HEK293 (cell line): ENCODE measurements at regions not wholly inside any gene's neighbourhood (a gene's known extent, or its start where the extent isn't known, plus 50 kb on each side); places are given as distances from the start of the nearest gene placed in this dataset.

ENCODE experiments used
- CTCF ChIA-PET: fragments of 350-600 bp; formaldehyde crosslinking; extraction: SDS; loops from one replicate; lab custom pipeline; 2021; ENCODE audit warnings: antibody characterized with exemption; lab: Yijun Ruan, JAX
- POLR2A ChIA-PET: fragments of 300-600 bp; formaldehyde crosslinking; extraction: SDS; loops from one replicate; lab custom pipeline; 2020; ENCODE audit warnings: antibody characterized with exemption, inconsistent platforms; lab: Yijun Ruan, JAX
- H3K27ac ChIP-seq: fragments of 200-500 bp; sonication (Bioruptor generic); 2 replicates; pipeline ENCODE4 v1.5.1; 2014; ENCODE audit warnings: low read depth, low read length, control low read depth, inconsistent platforms; ENCODE audit errors: extremely low read depth
- H3K36me3 ChIP-seq, 2 experiments: fragments of 200-500 bp in 1 of 2; sonication (Bioruptor generic) in 1 of 2; 1 replicate in 1 of 2; 2 replicates in 1 of 2; pipeline ENCODE4 v1.5.1; 2014 to 2017; ENCODE audit warnings: inconsistent platforms in 2 of 2, low read length in 2 of 2; ENCODE audit not compliant: control insufficient read depth in 2 of 2, insufficient read depth in 1 of 2
- H3K4me1 ChIP-seq: fragments of 200-500 bp; sonication (Bioruptor generic); 2 replicates; pipeline ENCODE4 v1.5.1; 2014; ENCODE audit warnings: mild to moderate bottlenecking, low read length, inconsistent platforms; ENCODE audit not compliant: control insufficient read depth, insufficient read depth
- H3K4me3 ChIP-seq: 2 replicates; pipeline ENCODE4 v1.5.1; 2011; ENCODE audit warnings: low read depth, mild to moderate bottlenecking, control low read depth, low read length, moderate library complexity
- H3K9me3 ChIP-seq: fragments of 200-500 bp; sonication (Bioruptor generic); 2 replicates; pipeline ENCODE4 v1.5.1; 2014; ENCODE audit warnings: low read depth, low read length, inconsistent platforms; ENCODE audit not compliant: control insufficient read depth, insufficient read depth
- EGR2 ChIP-seq: fragments of 450-650 bp; formaldehyde crosslinking; IDR thresholded peaks from 2 replicates; pipeline ENCODE4 v1.5.1; 2016; ENCODE audit warnings: low read depth, missing biosample characterization, missing genetic modification characterization
- HOXA7 ChIP-seq: sonication (generic); formaldehyde crosslinking; IDR thresholded peaks from 2 replicates; pipeline ENCODE4 v1.8.1; 2022; ENCODE audit warnings: missing genetic modification reagents, borderline replicate concordance
- IKZF3 ChIP-seq: fragments of 450-650 bp; IDR thresholded peaks from 2 replicates; pipeline ENCODE4 v1.5.0; 2018; ENCODE audit warnings: missing biosample characterization, mild to moderate bottlenecking, missing genetic modification characterization, moderate library complexity
- MZF1 ChIP-seq: fragments of 450-650 bp; formaldehyde crosslinking; IDR thresholded peaks from 2 replicates; pipeline ENCODE4 v1.5.1; 2017; ENCODE audit warnings: missing biosample characterization, missing genetic modification characterization, borderline replicate concordance
- REPIN1 ChIP-seq: fragments of 450-650 bp; formaldehyde crosslinking; IDR thresholded peaks from 2 replicates; pipeline ENCODE4 v1.5.1; 2017; ENCODE audit warnings: missing biosample characterization, missing genetic modification characterization, low read depth
- SALL2 ChIP-seq: fragments of 450-650 bp; formaldehyde crosslinking; IDR thresholded peaks from 2 replicates; pipeline ENCODE4 v1.5.0; 2017; ENCODE audit warnings: missing biosample characterization, mild to moderate bottlenecking, missing genetic modification characterization, borderline replicate concordance
- SCRT1 ChIP-seq: fragments of 450-650 bp; formaldehyde crosslinking; IDR thresholded peaks from 2 replicates; pipeline ENCODE4 v1.5.1; 2016; ENCODE audit warnings: missing biosample characterization, missing genetic modification characterization, borderline replicate concordance
- ZBTB21 ChIP-seq: fragments of 450-650 bp; formaldehyde crosslinking; IDR thresholded peaks from 2 replicates; pipeline ENCODE4 v1.5.1; 2017; ENCODE audit warnings: missing biosample characterization, missing genetic modification characterization
- ZBTB7A ChIP-seq: fragments of 450-650 bp; formaldehyde crosslinking; IDR thresholded peaks from 2 replicates; pipeline ENCODE4 v1.5.1; 2016; ENCODE audit warnings: low read depth, missing biosample characterization, missing genetic modification characterization
- ZIC2 ChIP-seq: fragments of 450-650 bp; formaldehyde crosslinking; IDR thresholded peaks from 2 replicates; pipeline ENCODE4 v1.5.1; 2016; ENCODE audit warnings: missing biosample characterization, missing genetic modification characterization
- ZNF114 ChIP-seq: fragments of 450-650 bp; formaldehyde crosslinking; IDR thresholded peaks from 2 replicates; pipeline ENCODE4 v1.5.0; 2017; ENCODE audit warnings: missing biosample characterization, missing genetic modification characterization
- ZNF473 ChIP-seq: fragments of 450-650 bp; formaldehyde crosslinking; IDR thresholded peaks from 2 replicates; pipeline ENCODE4 v1.5.1; 2017; ENCODE audit warnings: missing biosample characterization, missing genetic modification characterization
- ZNF521 ChIP-seq: fragments of 450-650 bp; formaldehyde crosslinking; IDR thresholded peaks from 2 replicates; pipeline ENCODE4 v1.5.1; 2017; ENCODE audit warnings: missing biosample characterization, mild to moderate bottlenecking, missing genetic modification characterization
- ZNF561 ChIP-seq: fragments of 450-650 bp; IDR thresholded peaks from 2 replicates; pipeline ENCODE4 v1.5.1; 2018; ENCODE audit warnings: missing biosample characterization, missing genetic modification characterization, borderline replicate concordance
- ZNF585B ChIP-seq: fragments of 450-650 bp; formaldehyde crosslinking; IDR thresholded peaks from 2 replicates; pipeline ENCODE4 v1.5.1; 2016; ENCODE audit warnings: missing biosample characterization, missing genetic modification characterization
- ZNF623 ChIP-seq: fragments of 450-650 bp; formaldehyde crosslinking; IDR thresholded peaks from 2 replicates; pipeline ENCODE4 v1.5.1; 2016; ENCODE audit warnings: missing biosample characterization, missing genetic modification characterization
- ZNF624 ChIP-seq: fragments of 450-650 bp; formaldehyde crosslinking; IDR thresholded peaks from 2 replicates; pipeline ENCODE4 v1.5.1; 2017; ENCODE audit warnings: missing biosample characterization, missing genetic modification characterization
- ZNF654 ChIP-seq: fragments of 450-650 bp; formaldehyde crosslinking; IDR thresholded peaks from 2 replicates; pipeline ENCODE4 v1.5.1; 2016; ENCODE audit warnings: low read depth, missing biosample characterization, missing genetic modification characterization
- ZNF670 ChIP-seq: fragments of 450-650 bp; formaldehyde crosslinking; IDR thresholded peaks from 2 replicates; pipeline ENCODE4 v1.5.1; 2016; ENCODE audit warnings: missing biosample characterization, missing genetic modification characterization, low read depth
- ZNF776 ChIP-seq: fragments of 450-650 bp; formaldehyde crosslinking; IDR thresholded peaks from 2 replicates; pipeline ENCODE4 v1.5.0; 2017; ENCODE audit warnings: missing biosample characterization, missing genetic modification characterization, borderline replicate concordance
- ZNF791 ChIP-seq: fragments of 450-650 bp; formaldehyde crosslinking; IDR thresholded peaks from 2 replicates; pipeline ENCODE4 v1.5.1; 2016; ENCODE audit warnings: missing biosample characterization, missing genetic modification characterization
- TF ChIP-seq, protein P1 (sequence below): fragments of 450-650 bp; formaldehyde crosslinking; IDR thresholded peaks from 2 replicates; pipeline ENCODE4 v1.5.1; 2016; ENCODE audit warnings: missing biosample characterization, missing genetic modification characterization
- TF ChIP-seq, protein P2 (sequence below): fragments of 450-650 bp; formaldehyde crosslinking; IDR thresholded peaks from 2 replicates; pipeline ENCODE4 v1.5.1; 2016; ENCODE audit warnings: missing biosample characterization, missing genetic modification characterization
- TF ChIP-seq, protein P3 (sequence below): fragments of 450-650 bp; formaldehyde crosslinking; IDR thresholded peaks from 2 replicates; pipeline ENCODE4 v1.5.1; 2016; ENCODE audit warnings: missing biosample characterization, missing genetic modification characterization, borderline replicate concordance
- TF ChIP-seq, protein P4 (sequence below): fragments of 450-650 bp; formaldehyde crosslinking; IDR thresholded peaks from 2 replicates; pipeline ENCODE4 v1.5.1; 2016; ENCODE audit warnings: missing biosample characterization, missing genetic modification characterization
- TF ChIP-seq, protein P5 (sequence below): fragments of 450-650 bp; formaldehyde crosslinking; IDR thresholded peaks from 2 replicates; pipeline ENCODE4 v1.5.1; 2016; ENCODE audit warnings: missing biosample characterization, missing genetic modification characterization

DNA sequence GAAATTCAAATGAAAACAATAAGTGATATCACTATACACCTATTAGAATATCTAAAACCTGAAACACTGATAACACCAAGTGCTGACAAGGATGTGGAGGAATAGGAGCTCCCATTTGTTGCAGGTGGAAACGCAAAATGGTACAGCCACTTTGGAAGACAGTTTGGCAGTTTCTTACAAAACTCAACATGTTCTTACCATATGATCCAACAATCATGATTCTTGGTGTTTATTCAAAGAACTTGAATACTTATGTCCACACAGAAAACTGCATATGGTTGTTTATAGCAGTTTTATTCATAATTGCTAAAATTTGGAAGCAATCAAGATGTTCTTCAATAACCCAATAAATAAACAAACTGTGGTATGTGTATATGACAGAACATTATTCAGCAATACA, 107.9 kb downstream of the FHDC1 start (continued):
- no peak for TF ChIP-seq ZNF654 (tag by site-specific recombination)
- TF ChIP-seq, all 188 proteins: peak for 0

DNA sequence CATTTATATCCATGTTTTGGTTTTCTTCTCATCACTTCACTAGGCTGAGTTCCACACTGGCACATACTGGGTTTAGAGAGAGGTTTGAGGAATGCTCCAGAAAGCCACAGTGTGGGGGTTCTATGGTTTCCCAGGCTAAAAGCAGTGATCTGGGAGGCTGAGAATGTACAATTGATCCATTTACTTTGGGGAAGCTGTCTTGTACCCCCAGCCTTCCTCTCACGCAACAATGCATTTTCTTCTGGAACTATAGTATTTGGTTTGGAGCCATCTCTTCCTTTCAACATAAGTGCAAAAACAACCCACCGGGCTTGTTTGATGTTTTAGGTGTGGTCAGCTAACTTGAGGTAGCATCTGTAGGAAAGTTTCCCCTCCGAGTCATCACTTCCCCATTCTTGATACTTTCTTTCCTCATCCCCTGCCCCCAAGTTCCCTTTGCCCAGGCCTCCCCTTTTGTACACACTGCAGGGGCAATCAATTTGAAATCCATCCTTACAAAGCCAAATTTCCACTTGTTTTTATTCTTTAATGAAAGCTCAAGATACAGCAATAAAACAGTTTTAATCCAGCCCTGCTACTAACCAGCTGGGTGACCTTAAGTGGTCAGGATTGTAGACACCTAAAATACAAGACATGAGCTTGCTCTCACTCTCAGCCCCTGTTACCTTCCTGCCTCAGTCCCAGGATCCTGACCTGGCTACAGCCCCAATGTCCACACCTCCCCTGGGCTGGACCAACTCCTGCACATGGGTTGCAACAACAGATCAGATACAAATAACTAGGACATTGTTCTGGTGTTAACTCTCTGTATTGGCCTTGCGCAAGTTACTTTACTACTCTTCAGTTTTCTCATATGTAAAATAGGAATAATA, 109.2 kb downstream of the FHDC1 start:
- ChIA-PET POLR2A (no interaction called here), CTCF (interaction anchor here (0.7 kb wide), 1 partner anchor 11 kb away, joined by 3 read pairs; no protein-coding TSS in a partner anchor)
- no peak overlapping the region for H3K27ac ChIP-seq
- no peaks in the 10 kb centered on the region for H3K36me3 ChIP-seq
- TF ChIP-seq ZNF521 (tag by site-specific recombination): no peak
- TF ChIP-seq HOXA7 (CRISPR knock-in tag): no peak
- TF ChIP-seq, protein P1, sequence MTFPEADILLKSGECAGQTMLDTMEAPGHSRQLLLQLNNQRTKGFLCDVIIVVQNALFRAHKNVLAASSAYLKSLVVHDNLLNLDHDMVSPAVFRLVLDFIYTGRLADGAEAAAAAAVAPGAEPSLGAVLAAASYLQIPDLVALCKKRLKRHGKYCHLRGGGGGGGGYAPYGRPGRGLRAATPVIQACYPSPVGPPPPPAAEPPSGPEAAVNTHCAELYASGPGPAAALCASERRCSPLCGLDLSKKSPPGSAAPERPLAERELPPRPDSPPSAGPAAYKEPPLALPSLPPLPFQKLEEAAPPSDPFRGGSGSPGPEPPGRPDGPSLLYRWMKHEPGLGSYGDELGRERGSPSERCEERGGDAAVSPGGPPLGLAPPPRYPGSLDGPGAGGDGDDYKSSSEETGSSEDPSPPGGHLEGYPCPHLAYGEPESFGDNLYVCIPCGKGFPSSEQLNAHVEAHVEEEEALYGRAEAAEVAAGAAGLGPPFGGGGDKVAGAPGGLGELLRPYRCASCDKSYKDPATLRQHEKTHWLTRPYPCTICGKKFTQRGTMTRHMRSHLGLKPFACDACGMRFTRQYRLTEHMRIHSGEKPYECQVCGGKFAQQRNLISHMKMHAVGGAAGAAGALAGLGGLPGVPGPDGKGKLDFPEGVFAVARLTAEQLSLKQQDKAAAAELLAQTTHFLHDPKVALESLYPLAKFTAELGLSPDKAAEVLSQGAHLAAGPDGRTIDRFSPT (tag by site-specific recombination): no peak
- TF ChIP-seq IKZF3 (tag by site-specific recombination): no peak
- TF ChIP-seq ZBTB21 (tag by site-specific recombination): no peak
- TF ChIP-seq, protein P2, sequence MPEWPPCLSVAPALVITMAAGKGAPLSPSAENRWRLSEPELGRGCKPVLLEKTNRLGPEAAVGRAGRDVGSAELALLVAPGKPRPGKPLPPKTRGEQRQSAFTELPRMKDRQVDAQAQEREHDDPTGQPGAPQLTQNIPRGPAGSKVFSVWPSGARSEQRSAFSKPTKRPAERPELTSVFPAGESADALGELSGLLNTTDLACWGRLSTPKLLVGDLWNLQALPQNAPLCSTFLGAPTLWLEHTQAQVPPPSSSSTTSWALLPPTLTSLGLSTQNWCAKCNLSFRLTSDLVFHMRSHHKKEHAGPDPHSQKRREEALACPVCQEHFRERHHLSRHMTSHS: no peak
- TF ChIP-seq EGR2 (tag by site-specific recombination): no peak
- no peak for TF ChIP-seq SCRT1 (tag by site-specific recombination)
- TF ChIP-seq ZNF585B (tag by site-specific recombination): no peak
- TF ChIP-seq SALL2 (tag by site-specific recombination): no peak
- no peak for TF ChIP-seq ZNF670 (tag by site-specific recombination)
- TF ChIP-seq ZNF623 (tag by site-specific recombination): no peak
- TF ChIP-seq ZIC2 (tag by site-specific recombination): no peak
- TF ChIP-seq ZNF114 (tag by site-specific recombination): no peak
- TF ChIP-seq, protein P3, sequence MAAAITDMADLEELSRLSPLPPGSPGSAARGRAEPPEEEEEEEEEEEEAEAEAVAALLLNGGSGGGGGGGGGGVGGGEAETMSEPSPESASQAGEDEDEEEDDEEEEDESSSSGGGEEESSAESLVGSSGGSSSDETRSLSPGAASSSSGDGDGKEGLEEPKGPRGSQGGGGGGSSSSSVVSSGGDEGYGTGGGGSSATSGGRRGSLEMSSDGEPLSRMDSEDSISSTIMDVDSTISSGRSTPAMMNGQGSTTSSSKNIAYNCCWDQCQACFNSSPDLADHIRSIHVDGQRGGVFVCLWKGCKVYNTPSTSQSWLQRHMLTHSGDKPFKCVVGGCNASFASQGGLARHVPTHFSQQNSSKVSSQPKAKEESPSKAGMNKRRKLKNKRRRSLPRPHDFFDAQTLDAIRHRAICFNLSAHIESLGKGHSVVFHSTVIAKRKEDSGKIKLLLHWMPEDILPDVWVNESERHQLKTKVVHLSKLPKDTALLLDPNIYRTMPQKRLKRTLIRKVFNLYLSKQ (tag by site-specific recombination): no peak
- no peak for TF ChIP-seq ZBTB7A
- TF ChIP-seq REPIN1 (tag by site-specific recombination): no peak
- TF ChIP-seq ZNF791 (tag by site-specific recombination): no peak
- H3K4me1 ChIP-seq: no peaks in the 10 kb centered on the region
- H3K9me3 ChIP-seq: no peaks in the 10 kb centered on the region
- H3K4me3 ChIP-seq: no peak overlapping the region

DNA sequence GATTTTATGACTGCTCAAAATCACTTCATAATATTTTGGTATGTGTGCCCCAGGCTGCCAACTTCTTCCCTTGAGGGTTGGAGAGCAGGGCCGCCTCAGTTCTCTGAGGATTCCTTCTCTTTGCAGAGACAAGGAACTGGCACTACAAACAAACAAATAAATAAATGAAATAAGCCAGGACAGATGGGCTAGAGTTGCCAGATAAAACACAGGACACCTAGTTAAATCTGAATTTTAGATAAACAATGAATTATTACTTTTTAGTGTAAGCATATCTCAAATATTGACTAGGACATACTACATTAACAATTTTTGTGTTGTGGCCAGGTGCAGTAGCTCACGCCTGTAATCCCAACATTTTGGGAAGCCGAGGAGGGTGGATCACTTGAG, 122.5 kb downstream of the FHDC1 start:
- H3K9me3 ChIP-seq: no peaks in the 10 kb centered on the region
- no peak overlapping the region for H3K4me3 ChIP-seq
- H3K27ac ChIP-seq: no peak overlapping the region
- H3K4me1 ChIP-seq: no peaks in the 10 kb centered on the region
- POLR2A ChIA-PET: no interaction called here
- CTCF ChIA-PET: interaction anchor here (0.6 kb wide), 1 partner anchor 406 kb away, joined by 3 read pairs; no protein-coding TSS in a partner anchor
- no peaks in the 10 kb centered on the region for H3K36me3 ChIP-seq
- TF ChIP-seq ZNF776: no peak
- TF ChIP-seq ZNF585B (tag by site-specific recombination): no peak
- TF ChIP-seq, protein P4, sequence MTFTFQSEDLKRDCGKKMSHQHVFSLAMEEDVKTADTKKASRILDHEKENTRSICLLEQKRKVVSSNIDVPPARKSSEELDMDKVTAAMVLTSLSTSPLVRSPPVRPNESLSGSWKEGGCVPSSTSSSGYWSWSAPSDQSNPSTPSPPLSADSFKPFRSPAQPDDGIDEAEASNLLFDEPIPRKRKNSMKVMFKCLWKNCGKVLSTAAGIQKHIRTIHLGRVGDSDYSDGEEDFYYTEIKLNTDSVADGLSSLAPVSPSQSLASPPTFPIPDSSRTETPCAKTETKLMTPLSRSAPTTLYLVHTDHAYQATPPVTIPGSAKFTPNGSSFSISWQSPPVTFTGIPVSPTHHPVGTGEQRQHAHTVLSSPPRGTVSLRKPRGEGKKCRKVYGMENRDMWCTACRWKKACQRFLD (tag by site-specific recombination): no peak
- TF ChIP-seq ZNF561: no peak
- no peak for TF ChIP-seq ZNF624
- TF ChIP-seq ZNF473 (tag by site-specific recombination): no peak
- TF ChIP-seq, protein P5, sequence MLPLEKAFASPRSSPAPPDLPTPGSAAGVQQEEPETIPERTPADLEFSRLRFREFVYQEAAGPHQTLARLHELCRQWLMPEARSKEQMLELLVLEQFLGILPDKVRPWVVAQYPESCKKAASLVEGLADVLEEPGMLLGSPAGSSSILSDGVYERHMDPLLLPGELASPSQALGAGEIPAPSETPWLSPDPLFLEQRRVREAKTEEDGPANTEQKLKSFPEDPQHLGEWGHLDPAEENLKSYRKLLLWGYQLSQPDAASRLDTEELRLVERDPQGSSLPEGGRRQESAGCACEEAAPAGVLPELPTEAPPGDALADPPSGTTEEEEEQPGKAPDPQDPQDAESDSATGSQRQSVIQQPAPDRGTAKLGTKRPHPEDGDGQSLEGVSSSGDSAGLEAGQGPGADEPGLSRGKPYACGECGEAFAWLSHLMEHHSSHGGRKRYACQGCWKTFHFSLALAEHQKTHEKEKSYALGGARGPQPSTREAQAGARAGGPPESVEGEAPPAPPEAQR (tag by site-specific recombination): no peak
- no peak for TF ChIP-seq MZF1
